ENCODE measurements at regions not wholly inside any gene's neighbourhood (a gene's known extent, or its start where the extent isn't known, plus 50 kb on each side); places are given as distances from the start of the nearest gene placed in this dataset.

- TF ChIP-seq POLR2AphosphoS5 (IDR thresholded peaks at IDR 0.05; ENCODE audit: insufficient read depth in 1 of 2, low read depth in 1 of 2), result no peak
- no peak for TF ChIP-seq CTCF (IDR thresholded peaks at IDR 0.05)
Observed at GRCh38 chr9:120263836-120264235, 316.1 kb downstream of the CDK5RAP2 start.
